Lung (tissue), 11 donors: ENCODE measurements at regions not wholly inside any gene's neighbourhood (a gene's known extent, or its start where the extent isn't known, plus 50 kb on each side); places are given as distances from the start of the nearest gene placed in this dataset.

ENCODE experiments used
- ATAC-seq: fragments of 200-7000 bp; cut with Tn5 transposase; one replicate; pipeline ENCODE4 v1.9.1; 2020; ENCODE audit warnings: moderate number of reproducible peaks; ENCODE audit not compliant: insufficient read depth, low FRiP score
- DNase-seq, 3 donors: peaks; one replicate each; pipeline ENCODE4 v3.0.0-alpha.2; 2013 to 2017
- H3K27ac ChIP-seq, 2 donors: one replicate each; pipeline ENCODE4 v1.5.1; 2013; ENCODE audit warnings: mild to moderate bottlenecking in 2 of 2, moderate library complexity in 2 of 2, control low read depth in 1 of 2, inconsistent platforms in 1 of 2, low read depth in 1 of 2, low read length in 1 of 2
- H3K27me3 ChIP-seq, 3 donors: one replicate each; pipeline ENCODE4 v1.5.1; 2013; ENCODE audit warnings: low read length in 2 of 3; ENCODE audit not compliant: control insufficient read depth in 3 of 3, insufficient read depth in 3 of 3
- H3K36me3 ChIP-seq, 4 donors: one replicate each; pipeline ENCODE4 v1.5.1; 2013; ENCODE audit warnings: low read length in 4 of 4, mild to moderate bottlenecking in 1 of 4, moderate library complexity in 1 of 4; ENCODE audit not compliant: control insufficient read depth in 4 of 4, insufficient read depth in 4 of 4
- H3K4me1 ChIP-seq, 5 donors: one replicate each; pipeline ENCODE4 v1.5.1; 2013; ENCODE audit warnings: low read length in 5 of 5, mild to moderate bottlenecking in 2 of 5, moderate library complexity in 1 of 5; ENCODE audit not compliant: control insufficient read depth in 5 of 5, insufficient read depth in 5 of 5
- H3K4me3 ChIP-seq: one replicate; pipeline ENCODE4 v1.5.1; 2013; ENCODE audit warnings: mild to moderate bottlenecking, control low read depth, moderate library complexity
- H3K9ac ChIP-seq, 2 donors: one replicate each; pipeline ENCODE4 v1.5.1; 2013; ENCODE audit warnings: low read length in 2 of 2, control low read depth in 1 of 2; ENCODE audit not compliant: insufficient read depth in 1 of 2
- H3K9me3 ChIP-seq, 4 donors: one replicate each; pipeline ENCODE4 v1.5.1; 2013; ENCODE audit warnings: low read length in 3 of 4, mild to moderate bottlenecking in 1 of 4, moderate library complexity in 1 of 4; ENCODE audit not compliant: control insufficient read depth in 4 of 4, insufficient read depth in 3 of 4
- WGBS, 2 donors: extraction: QIAGEN DNeasy Blood & Tissue Kit; methylation state at CpG; one replicate each; pipeline ENCODE4 v1.1.7; 2013; 5-methylcytosine and 5-hydroxymethylcytosine counted together
- TF ChIP-seq, protein P1 (sequence below): IDR thresholded peaks from 2 replicates; pipeline ENCODE4 v1.5.1; 2012; ENCODE audit warnings: mild to moderate bottlenecking; ENCODE audit errors: control extremely low read depth, extremely low read depth
- donor health status: control.
- donor health status: control.
- donor health status: Bipolar disorder and iron deficiency.
- donor health status: healthy.
- donor health status: DM: yes; HTN: yes; CAD: no.

DNA sequence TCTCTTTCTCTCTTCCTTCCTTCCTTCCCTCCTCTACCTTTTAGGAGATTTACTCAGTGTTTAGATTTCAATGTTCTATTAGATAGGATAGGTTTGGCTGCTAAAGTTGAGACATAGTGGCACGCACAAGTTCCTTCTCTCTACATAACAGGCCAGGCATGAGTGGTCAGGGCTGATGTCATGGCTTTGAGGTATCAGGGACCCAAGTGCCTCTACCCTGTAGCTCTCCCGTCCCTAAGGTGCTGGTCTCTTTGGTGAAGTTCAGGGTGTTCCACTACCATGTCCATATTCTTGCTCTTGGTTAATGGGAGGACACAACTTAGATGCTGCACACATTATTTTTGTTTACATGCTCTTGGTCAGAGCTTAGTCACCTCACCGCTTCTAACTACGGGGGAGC, 245.3 kb downstream of the QKI start:
- Histone ChIP-seq H3K9me3 (no peaks in the 10 kb centered on the region), H3K36me3 (no peaks in the 10 kb centered on the region), H3K27me3 (peaks cover 0 to 2% (median 0%) of the 10 kb centered on the region in 3 donors), H3K27ac (no peak overlapping the region), H3K9ac (no peak overlapping the region), H3K4me1 (peaks cover 0 to 3% (median 0%) of the 10 kb centered on the region in 5 donors), H3K4me3 (no peak overlapping the region)
- TF ChIP-seq, protein P1, sequence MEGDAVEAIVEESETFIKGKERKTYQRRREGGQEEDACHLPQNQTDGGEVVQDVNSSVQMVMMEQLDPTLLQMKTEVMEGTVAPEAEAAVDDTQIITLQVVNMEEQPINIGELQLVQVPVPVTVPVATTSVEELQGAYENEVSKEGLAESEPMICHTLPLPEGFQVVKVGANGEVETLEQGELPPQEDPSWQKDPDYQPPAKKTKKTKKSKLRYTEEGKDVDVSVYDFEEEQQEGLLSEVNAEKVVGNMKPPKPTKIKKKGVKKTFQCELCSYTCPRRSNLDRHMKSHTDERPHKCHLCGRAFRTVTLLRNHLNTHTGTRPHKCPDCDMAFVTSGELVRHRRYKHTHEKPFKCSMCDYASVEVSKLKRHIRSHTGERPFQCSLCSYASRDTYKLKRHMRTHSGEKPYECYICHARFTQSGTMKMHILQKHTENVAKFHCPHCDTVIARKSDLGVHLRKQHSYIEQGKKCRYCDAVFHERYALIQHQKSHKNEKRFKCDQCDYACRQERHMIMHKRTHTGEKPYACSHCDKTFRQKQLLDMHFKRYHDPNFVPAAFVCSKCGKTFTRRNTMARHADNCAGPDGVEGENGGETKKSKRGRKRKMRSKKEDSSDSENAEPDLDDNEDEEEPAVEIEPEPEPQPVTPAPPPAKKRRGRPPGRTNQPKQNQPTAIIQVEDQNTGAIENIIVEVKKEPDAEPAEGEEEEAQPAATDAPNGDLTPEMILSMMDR: no peak
- 90 to 94% methylated on average over 4 of the region's 4 CpGs for WGBS, 2 donors
- no peak for ATAC-seq
- no peak for DNase-seq

DNA sequence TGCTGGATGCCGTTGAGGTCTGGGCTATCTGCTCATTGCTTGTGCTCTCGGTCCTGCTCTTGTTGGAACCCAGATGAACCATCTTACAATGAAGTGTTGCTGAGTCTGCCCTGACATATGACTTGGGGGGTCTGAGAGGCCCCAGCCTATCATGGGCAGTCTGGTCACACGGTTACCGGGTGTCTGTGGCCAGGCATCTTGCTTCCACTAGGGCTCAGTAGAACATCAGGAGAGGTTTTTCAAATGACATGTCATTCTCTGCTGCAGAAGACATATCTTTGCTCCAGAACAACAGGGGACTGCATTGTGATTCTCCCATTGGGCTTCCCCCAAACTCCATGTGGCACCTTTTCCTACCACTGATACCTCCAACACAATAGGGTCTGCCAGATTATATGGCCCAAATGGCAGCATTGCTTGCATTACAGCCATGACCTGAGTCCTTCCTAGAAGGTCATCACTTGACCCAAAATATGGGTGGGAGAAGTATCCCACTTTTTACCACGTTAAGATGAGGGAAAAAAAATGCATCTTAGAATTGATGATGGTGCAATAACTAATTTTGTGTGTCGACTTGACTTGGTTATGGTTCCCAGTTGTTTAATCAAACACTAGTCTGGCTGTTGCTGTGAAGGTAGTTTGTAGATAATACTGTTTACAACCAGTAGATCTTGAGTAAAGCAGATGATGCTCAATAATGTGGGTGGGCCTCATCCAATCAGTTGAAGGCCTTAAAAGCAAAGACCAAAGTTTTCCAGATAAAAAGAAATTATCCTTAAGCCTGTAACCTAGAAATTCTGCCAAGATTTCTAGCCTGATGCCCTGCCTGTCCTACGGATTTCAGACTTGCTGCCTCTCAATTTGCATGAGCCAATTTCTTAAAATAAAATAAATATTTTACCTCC, 241.0 kb downstream of the QKI start:
- no peak for DNase-seq
- TF ChIP-seq, protein P1: no peak
- H3K27me3 ChIP-seq: peaks cover 0 to 2% (median 0%) of the 10 kb centered on the region in 3 donors
- ATAC-seq: no peak
- H3K36me3 ChIP-seq: no peaks in the 10 kb centered on the region
- WGBS, 2 donors: 88% methylated on average over 7 of the region's 7 CpGs
- H3K27ac ChIP-seq: no peak overlapping the region
- H3K4me1 ChIP-seq: peaks cover 0 to 4% (median 0%) of the 10 kb centered on the region in 5 donors
- no peak overlapping the region for H3K4me3 ChIP-seq
- H3K9ac ChIP-seq: no peak overlapping the region
- no peaks in the 10 kb centered on the region for H3K9me3 ChIP-seq

DNA sequence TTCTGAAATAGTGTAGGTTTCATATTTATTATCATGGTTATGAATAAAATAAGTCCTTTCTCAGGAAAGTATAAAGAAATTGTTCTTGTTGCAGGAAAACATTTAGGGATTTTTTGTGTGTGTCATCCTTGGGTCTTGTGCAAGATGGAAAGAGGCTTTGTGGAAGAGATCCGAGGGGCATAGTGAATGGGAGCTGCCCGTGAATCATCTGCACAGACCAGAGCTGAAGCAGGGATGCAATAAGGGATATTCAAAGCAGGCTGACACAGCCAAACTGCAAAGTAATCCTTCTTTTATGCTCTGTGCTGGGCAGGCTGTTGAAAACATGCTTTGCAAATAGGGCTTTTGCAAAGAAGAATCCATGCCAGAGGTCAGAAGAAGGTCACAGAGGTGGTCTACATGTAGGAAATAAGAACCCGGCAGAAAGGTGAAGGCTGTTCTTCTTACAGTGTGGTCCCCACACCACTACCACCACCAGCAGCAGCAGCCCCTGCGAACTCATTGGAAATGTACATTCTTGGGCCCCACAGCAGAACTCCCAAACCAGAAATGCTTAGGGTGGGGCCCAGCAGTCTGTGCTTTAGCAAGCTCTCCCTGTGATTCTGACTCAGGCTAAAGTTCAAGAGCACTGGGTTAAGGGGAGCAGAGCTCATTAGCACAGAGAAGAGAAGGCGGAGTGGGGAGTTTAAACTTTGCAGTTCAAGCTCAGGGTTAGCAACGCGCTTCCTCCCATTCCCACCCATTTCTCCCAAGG, 237.6 kb downstream of the QKI start:
- Histone ChIP-seq H3K9ac (no peak overlapping the region), H3K9me3 (no peaks in the 10 kb centered on the region), H3K36me3 (no peaks in the 10 kb centered on the region), H3K4me3 (no peak overlapping the region), H3K27me3 (no peaks in the 10 kb centered on the region), H3K4me1 (peaks cover 0 to 4% (median 0%) of the 10 kb centered on the region in 5 donors), H3K27ac (no peak overlapping the region)
- WGBS, 2 donors: 83 to 94% methylated on average over 7 of the region's 7 CpGs
- ATAC-seq (peak; percentile 58), DNase-seq (no peak)
- TF ChIP-seq, protein P1: no peak
